AG08395 (cell line): ENCODE measurements at regions not wholly inside any gene's neighbourhood (a gene's known extent, or its start where the extent isn't known, plus 50 kb on each side); places are given as distances from the start of the nearest gene placed in this dataset.
A peak's percentile ranks its signal among the peaks of the same experiment; 100 is the strongest.
"Not testable (repeated sequence)": the region's sequence is repeated elsewhere in the genome, so short reads cannot be mapped to it uniquely, and the experiment has no call there.

Experiments
- DNase-seq: peaks from one replicate; pipeline ENCODE4 v3.0.0; 2012; ENCODE audit warnings: mixed read lengths, low spot score

- peak; percentile 47 for DNase-seq
Observed at GRCh38 chr3:99586701-99587100, 51.7 kb upstream of the COL8A1 start.

- no peak for DNase-seq
Observed at GRCh38 chr3:99579965-99580364, 58.4 kb upstream of the COL8A1 start.

GRCh38 chr3:99579246-99579645, 59.1 kb upstream of the COL8A1 start:
- DNase-seq: peak; percentile 68

- no peak for DNase-seq
Observed at GRCh38 chr3:99578339-99578970, 59.9 kb upstream of the COL8A1 start.

- no peak for DNase-seq
Observed at GRCh38 chr3:99576904-99577559, 61.4 kb upstream of the COL8A1 start.

GRCh38 chr3:99575683-99576082, 62.7 kb upstream of the COL8A1 start:
- no peak for DNase-seq

- no peak for DNase-seq
Observed at GRCh38 chr3:99570061-99570460, 68.3 kb upstream of the COL8A1 start.

- DNase-seq: no peak
Observed at GRCh38 chr3:99568663-99569335, 69.6 kb upstream of the COL8A1 start.

- no peak for DNase-seq
Observed at GRCh38 chr3:99565331-99565730, 73.1 kb upstream of the COL8A1 start.

- peak; percentile 19 for DNase-seq
Observed at GRCh38 chr3:99562990-99563607, 75.3 kb upstream of the COL8A1 start.

GRCh38 chr3:99562138-99562537, 76.3 kb upstream of the COL8A1 start:
- peak; percentile 49 for DNase-seq

- DNase-seq: no peak
Observed at GRCh38 chr3:99561056-99561455, 77.3 kb upstream of the COL8A1 start.

- DNase-seq: no peak
Observed at GRCh38 chr3:99559196-99559595, 79.2 kb upstream of the COL8A1 start.

GRCh38 chr3:99555885-99556284, 82.5 kb upstream of the COL8A1 start:
- DNase-seq: not testable (repeated sequence)

GRCh38 chr3:99551520-99551919, 86.9 kb upstream of the COL8A1 start:
- no peak for DNase-seq

- DNase-seq: peak; percentile 35
Observed at GRCh38 chr3:99549957-99550603, 88.3 kb upstream of the COL8A1 start.

- no peak for DNase-seq
Observed at GRCh38 chr3:99549220-99549619, 89.2 kb upstream of the COL8A1 start.

- no peak for DNase-seq
Observed at GRCh38 chr3:99548674-99549073, 89.7 kb upstream of the COL8A1 start.

- DNase-seq: no peak
Observed at GRCh38 chr3:99545941-99546580, 92.3 kb upstream of the COL8A1 start.

- DNase-seq: peak; percentile 50
Observed at GRCh38 chr3:99544786-99545281, 93.6 kb upstream of the COL8A1 start.

GRCh38 chr3:99543796-99544195, 94.6 kb upstream of the COL8A1 start:
- DNase-seq: no peak
